GM23338 (cell line): ENCODE measurements at regions not wholly inside any gene's neighbourhood (a gene's known extent, or its start where the extent isn't known, plus 50 kb on each side); places are given as distances from the start of the nearest gene placed in this dataset.
A peak's percentile ranks its signal among the peaks of the same experiment; 100 is the strongest.

Experiments used
- ATAC-seq: fragments of 200-7000 bp; cut with Tn5 transposase; 3 replicates; pipeline ENCODE4 v1.9.1; 2020
- DNase-seq: peaks from one replicate; pipeline ENCODE4 v3.0.0-alpha.2; 2015; ENCODE audit warnings: low spot score
- H2AFZ ChIP-seq: fragments of 200-600 bp; sonication (generic); 2 replicates; pipeline ENCODE4 v1.8.0; 2016; ENCODE audit warnings: antibody characterized with exemption, mild to moderate bottlenecking, moderate library complexity
- H3F3A ChIP-seq: fragments of 200-600 bp; sonication (generic); replicated peaks from 2 replicates; pipeline ENCODE4 v1.8.0; 2017; ENCODE audit warnings: antibody characterized with exemption, mixed run types, low read depth
- H3K27ac ChIP-seq: fragments of 200-600 bp; sonication (generic); 2 replicates; pipeline ENCODE4 v1.6.1; 2016; ENCODE audit warnings: low read depth
- H3K27me3 ChIP-seq: fragments of 200-600 bp; sonication (generic); 2 replicates; pipeline ENCODE4 v1.8.0; 2016; ENCODE audit warnings: mild to moderate bottlenecking, mixed run types, moderate library complexity; ENCODE audit not compliant: insufficient read depth
- H3K36me3 ChIP-seq: fragments of 200-600 bp; sonication (generic); 2 replicates; pipeline ENCODE4 v1.8.0; 2016; ENCODE audit warnings: mild to moderate bottlenecking; ENCODE audit not compliant: insufficient read depth
- H3K4me1 ChIP-seq: fragments of 200-600 bp; sonication (generic); 2 replicates; pipeline ENCODE4 v1.8.0; 2016; ENCODE audit warnings: mild to moderate bottlenecking, moderate library complexity; ENCODE audit not compliant: insufficient read depth
- H3K4me2 ChIP-seq: fragments of 200-600 bp; sonication (generic); 2 replicates; pipeline ENCODE4 v1.7.1; 2017; ENCODE audit warnings: mixed run types
- H3K4me3 ChIP-seq: fragments of 200-600 bp; sonication (generic); 2 replicates; pipeline ENCODE4 v1.6.1; 2016; ENCODE audit warnings: mixed run types
- H3K79me2 ChIP-seq: fragments of 200-600 bp; sonication (generic); replicated peaks from 2 replicates; pipeline ENCODE4 v1.8.0; 2017; ENCODE audit warnings: mild to moderate bottlenecking; ENCODE audit not compliant: insufficient read depth
- H3K9me2 ChIP-seq: fragments of 200-600 bp; sonication (generic); 2 replicates; pipeline ENCODE4 v1.8.0; 2017; ENCODE audit not compliant: insufficient read depth
- H4K20me1 ChIP-seq: fragments of 200-600 bp; sonication (generic); replicated peaks from 2 replicates; pipeline ENCODE4 v1.8.0; 2017; ENCODE audit warnings: mild to moderate bottlenecking; ENCODE audit not compliant: insufficient read depth
- H3K27ac Mint-ChIP-seq: 2 replicates; pipeline ENCODE4 v1.8.0; 2020; ENCODE audit warnings: inconsistent platforms, mild to moderate bottlenecking, moderate library complexity, mixed read lengths
- H3K27me3 Mint-ChIP-seq: 3 replicates; pipeline ENCODE4 v1.8.0; 2022; ENCODE audit warnings: low read depth, mild to moderate bottlenecking, moderate library complexity, mixed read lengths, inconsistent platforms; ENCODE audit not compliant: insufficient read depth, poor library complexity
- H3K36me3 Mint-ChIP-seq: 3 replicates; pipeline ENCODE4 v1.8.0; 2021; ENCODE audit warnings: low read depth, mild to moderate bottlenecking, inconsistent platforms, moderate library complexity, mixed read lengths
- H3K4me1 Mint-ChIP-seq: 3 replicates; pipeline ENCODE4 v1.8.0; 2020; ENCODE audit warnings: mild to moderate bottlenecking, inconsistent platforms, mixed read lengths
- H3K4me3 Mint-ChIP-seq: 3 replicates; pipeline ENCODE4 v1.8.0; 2021; ENCODE audit warnings: moderate library complexity, mild to moderate bottlenecking, inconsistent platforms, mixed read lengths
- H3K9me3 Mint-ChIP-seq: 3 replicates; pipeline ENCODE4 v1.8.0; 2020; ENCODE audit warnings: moderate library complexity, mild to moderate bottlenecking, inconsistent platforms, mixed read lengths
- CREB1 ChIP-seq: fragments of 250-450 bp; sonication (Bioruptor Pico); IDR thresholded peaks from 2 replicates; pipeline ENCODE4 v1.5.0; 2020; ENCODE audit warnings: low read depth, mild to moderate bottlenecking, moderate library complexity
- CTCF ChIP-seq, 2 experiments: fragments of 200-600 bp in 1 of 2; sonication (generic) in 1 of 2; conservative IDR thresholded peaks; 2 replicates each; pipeline versions ENCODE4 v1.5.1 to v1.6.1; 2016 to 2017; ENCODE audit warnings: antibody characterized with exemption in 2 of 2, low read depth in 2 of 2, mild to moderate bottlenecking in 2 of 2, moderate library complexity in 1 of 2
- EZH2 ChIP-seq: fragments of 200-600 bp; sonication (generic); IDR thresholded peaks from one replicate; pipeline ENCODE4 v1.8.0; 2017; ENCODE audit warnings: antibody characterized with exemption, mild to moderate bottlenecking, low read depth; ENCODE audit not compliant: unreplicated experiment
- EZH2phosphoT487 ChIP-seq: fragments of 200-600 bp; sonication (generic); IDR thresholded peaks from one replicate; pipeline ENCODE4 v1.8.1; 2018; ENCODE audit warnings: antibody characterized with exemption; ENCODE audit not compliant: unreplicated experiment
- JUNB ChIP-seq: IDR thresholded peaks from one replicate; pipeline ENCODE4 v1.6.1; 2016; ENCODE audit warnings: antibody characterized with exemption; ENCODE audit not compliant: unreplicated experiment
- NANOG ChIP-seq: IDR thresholded peaks from 2 replicates; pipeline ENCODE4 v1.6.1; 2016; ENCODE audit warnings: antibody characterized with exemption, borderline replicate concordance
- POLR2AphosphoS5 ChIP-seq: IDR thresholded peaks from 2 replicates; pipeline ENCODE4 v1.6.1; 2016; ENCODE audit warnings: antibody characterized with exemption, low read depth
- REST ChIP-seq: IDR thresholded peaks from one replicate; pipeline ENCODE4 v1.6.1; 2018; ENCODE audit warnings: antibody characterized with exemption; ENCODE audit not compliant: unreplicated experiment
- STAT1 ChIP-seq: IDR thresholded peaks from one replicate; pipeline ENCODE4 v1.6.1; 2016; ENCODE audit warnings: antibody characterized with exemption; ENCODE audit not compliant: unreplicated experiment
- ZNF114 ChIP-seq: fragments of 250-450 bp; sonication (Bioruptor Pico); IDR thresholded peaks from 2 replicates; pipeline ENCODE4 v1.5.0; 2020; ENCODE audit warnings: mild to moderate bottlenecking, moderate library complexity
- ZNF331 ChIP-seq: fragments of 250-450 bp; sonication (Bioruptor Pico); IDR thresholded peaks from 2 replicates; pipeline ENCODE4 v1.5.0; 2020; ENCODE audit warnings: low read depth, mild to moderate bottlenecking, moderate library complexity
- ZNF462 ChIP-seq: fragments of 250-450 bp; sonication (Bioruptor Pico); IDR thresholded peaks from 2 replicates; pipeline ENCODE4 v1.5.0; 2020; ENCODE audit warnings: mild to moderate bottlenecking, moderate library complexity
- TF ChIP-seq, protein P1 (sequence below): IDR thresholded peaks from 2 replicates; pipeline ENCODE4 v1.6.1; 2016; ENCODE audit warnings: antibody characterized with exemption

GRCh38 chr5:60540856-60541805 lies 158.8 kb downstream of the DEPDC1B start:
- H4K20me1 ChIP-seq: no peaks in the 10 kb centered on the region
- DNase-seq: peak; percentile 28
- Mint-ChIP-seq H3K4me1 (peaks cover 29% of the 10 kb centered on the region), H3K4me3 (no peak overlapping the region), H3K27ac (0 out of 2 replicates have a peak overlapping the region, but pooled peaks have one; percentile 30), H3K27me3 (peaks cover 2% of the 10 kb centered on the region), H3K36me3 (no peaks in the 10 kb centered on the region), H3K9me3 (no peaks in the 10 kb centered on the region)
- H3K36me3 ChIP-seq: no peaks in the 10 kb centered on the region
- no peaks in the 10 kb centered on the region for H3F3A ChIP-seq
- peak; percentile 88 for ATAC-seq
- no peaks in the 10 kb centered on the region for H3K79me2 ChIP-seq
- no peaks in the 10 kb centered on the region for H3K9me2 ChIP-seq
- H3K4me2 ChIP-seq: peak overlapping the region; percentile 31; the same call in 1 of the 2 replicates
- H3K4me3 ChIP-seq: no peak overlapping the region
- peaks cover 13% of the 10 kb centered on the region for H3K4me1 ChIP-seq
- H2AFZ ChIP-seq: peak overlapping the region; percentile 45; the same call in 1 of the 2 replicates
- no peaks in the 10 kb centered on the region for H3K27me3 ChIP-seq
- no peak for TF ChIP-seq CREB1 (CRISPR knock-in tag)
- no peak for TF ChIP-seq EZH2phosphoT487
- TF ChIP-seq REST: no peak
- TF ChIP-seq ZNF331: no peak
- TF ChIP-seq JUNB: no peak
- TF ChIP-seq NANOG: no peak
- no peak for TF ChIP-seq CTCF (conservative IDR thresholded peaks at IDR 0.05; ENCODE audit: low read depth in 2 of 2)
- TF ChIP-seq STAT1: no peak
- no peak for TF ChIP-seq ZNF114 (CRISPR knock-in tag)
- no peak for TF ChIP-seq EZH2
- no peak for TF ChIP-seq POLR2AphosphoS5
- no peak for TF ChIP-seq ZNF462
- TF ChIP-seq, protein P1, sequence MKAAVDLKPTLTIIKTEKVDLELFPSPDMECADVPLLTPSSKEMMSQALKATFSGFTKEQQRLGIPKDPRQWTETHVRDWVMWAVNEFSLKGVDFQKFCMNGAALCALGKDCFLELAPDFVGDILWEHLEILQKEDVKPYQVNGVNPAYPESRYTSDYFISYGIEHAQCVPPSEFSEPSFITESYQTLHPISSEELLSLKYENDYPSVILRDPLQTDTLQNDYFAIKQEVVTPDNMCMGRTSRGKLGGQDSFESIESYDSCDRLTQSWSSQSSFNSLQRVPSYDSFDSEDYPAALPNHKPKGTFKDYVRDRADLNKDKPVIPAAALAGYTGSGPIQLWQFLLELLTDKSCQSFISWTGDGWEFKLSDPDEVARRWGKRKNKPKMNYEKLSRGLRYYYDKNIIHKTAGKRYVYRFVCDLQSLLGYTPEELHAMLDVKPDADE: no peak
- H3K27ac ChIP-seq: no peak overlapping the region; the same call in 1 of the 2 replicates
